OCI-LY7 (cell line): ENCODE measurements at regions not wholly inside any gene's neighbourhood (a gene's known extent, or its start where the extent isn't known, plus 50 kb on each side); places are given as distances from the start of the nearest gene placed in this dataset.

Experiments
- EZH2phosphoT487 ChIP-seq: fragments of 200-600 bp; sonication (generic); IDR thresholded peaks from 2 replicates; pipeline ENCODE4 v1.6.1; 2018; ENCODE audit warnings: low read depth, borderline replicate concordance, mild to moderate bottlenecking, mixed run types, antibody characterized with exemption, low read length, moderate library complexity, mixed read lengths
- TF ChIP-seq, protein P1 (sequence below): fragments of 200-600 bp; sonication (generic); conservative IDR thresholded peaks from 2 replicates; pipeline ENCODE4 v1.5.1; 2014; ENCODE audit warnings: mild to moderate bottlenecking, antibody characterized with exemption, low read length, moderate library complexity, mixed read lengths

GRCh38 chr4:129916991-129917390 is 821.0 kb downstream of the C4orf33 start:
- TF ChIP-seq, protein P1, sequence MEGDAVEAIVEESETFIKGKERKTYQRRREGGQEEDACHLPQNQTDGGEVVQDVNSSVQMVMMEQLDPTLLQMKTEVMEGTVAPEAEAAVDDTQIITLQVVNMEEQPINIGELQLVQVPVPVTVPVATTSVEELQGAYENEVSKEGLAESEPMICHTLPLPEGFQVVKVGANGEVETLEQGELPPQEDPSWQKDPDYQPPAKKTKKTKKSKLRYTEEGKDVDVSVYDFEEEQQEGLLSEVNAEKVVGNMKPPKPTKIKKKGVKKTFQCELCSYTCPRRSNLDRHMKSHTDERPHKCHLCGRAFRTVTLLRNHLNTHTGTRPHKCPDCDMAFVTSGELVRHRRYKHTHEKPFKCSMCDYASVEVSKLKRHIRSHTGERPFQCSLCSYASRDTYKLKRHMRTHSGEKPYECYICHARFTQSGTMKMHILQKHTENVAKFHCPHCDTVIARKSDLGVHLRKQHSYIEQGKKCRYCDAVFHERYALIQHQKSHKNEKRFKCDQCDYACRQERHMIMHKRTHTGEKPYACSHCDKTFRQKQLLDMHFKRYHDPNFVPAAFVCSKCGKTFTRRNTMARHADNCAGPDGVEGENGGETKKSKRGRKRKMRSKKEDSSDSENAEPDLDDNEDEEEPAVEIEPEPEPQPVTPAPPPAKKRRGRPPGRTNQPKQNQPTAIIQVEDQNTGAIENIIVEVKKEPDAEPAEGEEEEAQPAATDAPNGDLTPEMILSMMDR, result no peak
- TF ChIP-seq EZH2phosphoT487, result no peak
